NCI-H226 (cell line): ENCODE measurements at regions not wholly inside any gene's neighbourhood (a gene's known extent, or its start where the extent isn't known, plus 50 kb on each side); places are given as distances from the start of the nearest gene placed in this dataset.

Experiments
- DNase-seq: peaks from one replicate; pipeline ENCODE4 v3.0.0-alpha.2; 2015

- no peak for DNase-seq
These were observed 144.1 kb downstream of the SEC61B start for GRCh38 chr9:99366183-99366582.

- no peak for DNase-seq
These were observed 144.5 kb downstream of the SEC61B start for GRCh38 chr9:99366621-99367020.

GRCh38 chr9:99368341-99369326 lies 146.6 kb downstream of the SEC61B start:
- DNase-seq: no peak

DNA sequence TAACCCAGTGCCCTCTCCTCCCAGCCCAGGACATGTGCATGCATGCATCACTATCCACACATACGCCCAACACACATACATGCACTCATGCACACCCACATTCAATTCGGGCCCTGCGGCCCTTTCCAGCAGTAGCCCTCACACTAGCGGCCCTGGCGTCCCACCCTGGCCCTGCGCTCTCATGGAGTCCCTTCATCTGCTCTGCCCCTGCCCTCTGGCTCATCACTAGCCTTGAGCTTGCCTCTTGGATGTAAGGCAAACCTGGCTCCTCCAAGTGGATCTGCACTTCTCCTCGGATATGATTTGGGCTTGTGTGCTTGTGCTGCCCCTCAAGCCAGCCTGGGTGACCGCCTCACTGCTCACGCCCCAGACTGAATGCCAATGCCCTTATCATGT lies 147.2 kb downstream of the SEC61B start:
- DNase-seq: no peak

GRCh38 chr9:99370376-99370775 lies 148.3 kb downstream of the SEC61B start:
- no peak for DNase-seq

- no peak for DNase-seq
These were observed 149.3 kb downstream of the SEC61B start for GRCh38 chr9:99371376-99371775.

GRCh38 chr9:99373912-99374311 lies 151.8 kb downstream of the SEC61B start:
- DNase-seq: no peak

GRCh38 chr9:99374793-99375192 lies 152.7 kb downstream of the SEC61B start:
- no peak for DNase-seq

GRCh38 chr9:99375481-99375880 lies 153.4 kb downstream of the SEC61B start:
- DNase-seq: no peak

DNA sequence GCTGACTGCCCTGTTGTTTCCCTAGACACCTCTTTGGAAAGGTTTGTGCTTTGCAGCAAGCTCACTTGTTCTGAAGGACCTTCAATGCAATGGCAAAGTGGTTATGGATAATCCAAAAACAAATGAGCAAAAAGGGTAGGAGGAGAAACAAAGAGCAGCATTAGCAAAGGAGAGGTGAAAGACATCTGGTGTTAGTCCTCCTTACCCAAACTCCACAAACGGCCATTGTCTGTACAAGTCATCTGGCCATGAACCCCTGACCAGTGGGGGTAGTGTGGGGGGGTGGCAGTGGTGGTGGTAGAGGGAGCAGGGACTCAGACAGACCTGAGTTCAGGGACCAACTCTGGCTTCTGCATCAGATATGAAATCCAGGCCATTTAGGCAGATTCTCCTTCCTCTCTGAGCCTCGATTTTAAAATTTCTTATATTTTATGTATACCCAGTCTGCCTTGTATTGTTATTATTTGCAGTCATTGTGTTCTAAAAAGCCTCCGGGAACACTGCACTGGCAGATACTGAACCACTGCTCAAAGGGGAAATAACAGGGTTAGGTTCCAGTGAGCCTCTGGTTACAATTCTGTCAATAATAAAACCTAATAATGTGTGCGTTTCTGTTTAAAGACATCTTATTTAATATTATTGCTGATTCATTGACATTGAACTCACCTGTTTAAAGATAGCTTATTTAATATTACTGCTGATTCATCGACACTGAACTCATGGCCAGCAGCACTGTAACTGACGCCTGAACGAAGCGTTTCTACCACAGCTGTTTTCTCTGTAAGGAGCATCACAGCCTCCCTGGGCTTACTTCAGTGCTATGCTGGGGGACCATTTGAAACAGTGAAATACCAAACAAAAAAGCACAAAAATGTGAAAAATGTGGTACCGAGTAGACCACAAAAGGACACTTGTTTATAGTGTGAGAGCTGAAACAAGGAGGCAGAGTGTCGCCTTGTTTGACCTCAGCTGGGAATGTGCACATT lies 156.0 kb downstream of the SEC61B start:
- DNase-seq: no peak

DNA sequence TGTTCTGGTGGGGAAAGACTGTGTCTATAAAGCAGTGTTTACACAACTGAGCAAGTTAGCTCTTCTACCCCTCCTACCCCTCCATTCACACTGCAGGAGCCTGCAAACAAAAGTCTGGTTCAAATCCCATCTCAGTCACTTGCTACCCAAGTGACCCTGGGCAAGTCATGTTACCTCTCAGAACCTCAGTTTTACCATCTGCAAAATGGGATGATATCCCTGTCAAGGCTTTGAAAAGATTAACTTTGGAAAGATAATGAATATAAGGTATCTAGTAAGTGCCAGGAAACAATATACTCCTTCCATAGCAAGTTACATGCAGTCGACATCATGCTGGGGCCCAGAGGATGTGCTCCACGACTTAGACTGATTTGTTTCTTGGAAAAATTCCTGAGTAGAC lies 161.5 kb downstream of the SEC61B start:
- DNase-seq: no peak

- no peak for DNase-seq
These were observed 163.1 kb downstream of the SEC61B start for GRCh38 chr9:99385215-99385614.

DNA sequence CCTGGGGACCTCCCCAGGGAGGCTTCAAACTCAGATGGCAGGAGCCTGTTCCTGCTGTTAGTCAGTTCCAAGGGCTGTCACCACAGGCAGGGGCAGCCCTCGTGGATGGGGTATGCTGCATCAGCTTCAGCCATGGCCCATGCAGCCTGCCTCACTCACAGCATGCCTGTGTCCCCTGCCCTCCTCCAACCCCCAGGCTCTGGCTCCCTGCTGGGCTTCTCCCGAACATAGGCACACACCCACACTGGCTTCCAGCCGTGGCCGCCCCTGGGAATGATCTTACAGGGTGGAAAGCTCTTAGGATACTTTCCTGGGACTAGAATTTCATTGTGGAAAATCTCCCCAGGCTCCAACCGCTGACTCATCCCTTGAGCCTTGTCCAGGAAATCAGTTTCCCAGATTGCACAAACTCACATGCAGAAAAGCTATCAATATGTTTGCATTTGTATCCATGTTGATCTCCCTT lies 163.8 kb downstream of the SEC61B start:
- peak; percentile 17 for DNase-seq

DNA sequence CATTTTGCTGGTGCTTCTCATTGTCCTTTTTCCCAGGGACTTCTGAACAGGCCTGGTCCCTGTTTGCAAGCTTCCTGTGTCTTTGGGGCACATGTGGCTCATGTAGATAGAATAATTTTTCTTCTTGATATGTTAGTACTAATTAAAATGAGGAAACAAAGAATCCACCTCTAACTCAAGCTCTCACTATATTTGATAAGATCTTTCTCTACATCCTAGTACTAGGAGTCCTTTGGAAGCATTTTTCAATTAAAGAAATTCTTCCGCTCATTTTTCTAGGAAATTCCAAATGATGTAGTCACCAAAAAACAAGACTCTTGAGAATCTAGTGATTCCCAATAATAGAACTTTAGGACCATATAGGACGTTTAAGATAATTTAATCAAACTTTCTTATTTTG lies 165.3 kb downstream of the SEC61B start:
- DNase-seq: no peak

DNA sequence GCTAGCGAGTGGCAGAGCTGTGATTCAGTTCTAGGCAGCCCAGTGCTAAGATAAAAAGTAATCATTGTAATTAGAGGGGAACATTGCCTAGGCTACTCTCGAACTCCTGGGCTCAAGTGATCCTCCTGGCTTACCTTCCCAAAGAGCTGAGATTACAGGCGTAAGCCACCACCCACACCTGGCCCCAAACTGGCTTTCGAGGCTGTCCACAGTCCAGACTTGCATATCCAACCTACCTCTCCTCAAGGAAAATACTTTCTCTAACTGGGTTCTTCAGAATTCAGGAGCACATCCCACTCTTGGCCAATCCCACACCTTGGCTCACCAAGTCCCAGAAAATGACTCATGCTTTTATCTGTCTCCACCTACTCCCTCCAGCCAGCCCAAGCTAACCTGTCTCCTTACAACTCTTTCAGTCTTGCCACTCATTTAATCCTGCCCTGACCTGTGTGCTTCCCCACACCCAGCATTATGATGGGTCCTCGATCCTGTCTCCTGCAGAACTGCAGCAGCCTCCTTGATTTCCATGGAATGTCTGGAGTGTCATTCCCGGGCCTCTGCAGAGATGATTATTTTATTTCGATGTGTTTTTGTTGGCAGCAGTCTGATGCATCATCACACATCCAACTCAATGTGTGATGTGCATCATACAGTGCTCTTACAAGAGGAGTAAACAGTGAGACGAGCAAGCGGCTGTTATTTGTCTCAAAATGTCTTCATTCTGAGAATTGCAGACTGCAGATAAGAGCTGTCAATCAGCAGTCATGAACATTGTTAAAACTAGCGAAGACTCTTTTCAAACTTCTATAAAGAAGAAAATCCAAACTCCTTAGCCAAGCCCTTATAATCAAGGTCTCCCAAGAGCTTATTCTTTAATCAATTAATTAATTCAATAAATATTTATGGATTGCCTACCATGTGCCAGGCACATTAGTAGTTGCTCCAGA lies 167.3 kb downstream of the SEC61B start:
- DNase-seq: peak; percentile 89

- DNase-seq: no peak
These were observed 170.0 kb downstream of the SEC61B start for GRCh38 chr9:99391937-99392594.

DNA sequence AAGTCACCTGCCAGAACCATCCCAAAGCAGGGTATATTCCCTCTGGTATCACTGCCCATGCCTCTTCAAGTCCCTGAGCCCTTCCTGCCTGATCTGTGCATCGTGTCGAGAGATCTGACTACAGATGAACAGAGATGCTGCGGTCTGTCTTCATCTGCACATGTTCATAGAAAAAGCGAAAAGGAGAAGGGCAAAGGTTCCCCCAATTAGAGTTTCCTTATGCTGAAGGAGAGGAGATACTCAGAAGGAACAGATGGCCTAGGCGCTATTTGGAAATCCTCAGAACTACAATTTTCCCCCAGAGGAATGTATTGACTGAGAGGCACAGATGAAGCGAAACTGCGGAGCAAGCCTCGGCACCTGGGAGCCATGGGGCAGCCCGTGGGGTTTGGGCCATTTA lies 170.9 kb downstream of the SEC61B start:
- DNase-seq: no peak

DNA sequence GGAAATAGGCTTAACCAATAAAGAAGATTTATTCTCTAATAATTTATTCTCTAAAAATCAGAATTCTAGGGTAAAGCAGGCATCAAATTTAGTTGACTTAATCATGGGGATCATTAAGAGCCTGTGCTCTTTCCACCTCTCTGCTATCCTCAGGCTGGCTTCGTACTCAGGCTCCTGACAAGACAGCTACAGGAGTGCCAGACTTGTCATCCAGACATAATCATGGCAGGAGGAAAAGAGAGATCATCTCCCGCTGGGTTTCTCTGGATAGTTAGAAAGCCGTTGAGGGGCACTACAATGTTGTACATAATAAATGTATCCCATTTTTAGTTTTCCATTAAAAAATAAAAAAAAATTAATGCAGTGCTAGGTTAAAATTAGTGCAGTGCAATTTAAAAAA lies 171.9 kb downstream of the SEC61B start:
- DNase-seq: no peak

- DNase-seq: no peak
These were observed 176.2 kb downstream of the SEC61B start for GRCh38 chr9:99398241-99398640.

GRCh38 chr9:99399474-99399873 lies 177.4 kb downstream of the SEC61B start:
- no peak for DNase-seq

DNA sequence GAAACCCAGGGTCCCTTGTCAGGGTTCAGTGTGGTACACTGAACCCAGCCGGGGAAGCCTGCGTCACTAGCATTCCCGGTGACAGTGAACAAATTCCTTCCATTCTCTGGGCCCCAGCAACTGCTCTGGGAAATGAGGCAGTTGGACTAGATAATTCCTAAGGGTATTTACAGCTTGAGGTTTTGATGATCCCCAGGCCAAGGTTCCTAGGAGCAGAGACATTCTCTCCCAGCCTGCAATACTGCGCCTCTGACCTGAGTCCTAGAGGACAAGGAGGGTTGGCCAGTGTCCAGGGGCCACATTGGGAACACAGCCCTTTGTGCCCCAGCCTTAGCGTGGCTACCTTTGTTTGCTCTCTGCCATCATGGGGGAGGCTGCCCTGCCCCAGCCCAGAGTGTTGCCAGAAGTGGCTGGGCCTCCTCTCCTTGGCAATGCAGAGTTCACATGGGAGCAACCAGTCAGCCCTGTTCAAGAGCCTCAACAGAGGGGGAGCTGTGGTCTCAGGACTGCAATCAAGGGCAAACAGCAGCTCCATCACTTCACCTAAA lies 178.2 kb downstream of the SEC61B start:
- DNase-seq: no peak
